Prostate gland (tissue), 2 donors: ENCODE measurements at regions not wholly inside any gene's neighbourhood (a gene's known extent, or its start where the extent isn't known, plus 50 kb on each side); places are given as distances from the start of the nearest gene placed in this dataset.

Experiments
- DNase-seq: peaks from one replicate; pipeline ENCODE4 v3.0.0-alpha.2; 2019; ENCODE audit warnings: low spot score
- H3K27ac ChIP-seq, 2 donors: fragments of 200-600 bp; sonication (generic); 2 replicates each; pipeline ENCODE4 v1.5.1; 2017 to 2019
- H3K27me3 ChIP-seq: fragments of 200-600 bp; sonication (generic); replicated peaks from 2 replicates; pipeline ENCODE4 v1.5.1; 2019; ENCODE audit not compliant: insufficient read depth
- H3K36me3 ChIP-seq, 2 donors: fragments of 200-600 bp; sonication (generic); 1 replicate in 1 of 2; 2 replicates in 1 of 2; pipeline versions ENCODE4 v1.5.1 to v1.8.1; 2017 to 2019
- H3K4me1 ChIP-seq: fragments of 200-600 bp; sonication (generic); replicated peaks from 2 replicates; pipeline ENCODE4 v1.5.1; 2019
- H3K4me3 ChIP-seq, 2 donors: fragments of 200-600 bp; sonication (generic); 2 replicates each; pipeline ENCODE4 v1.5.1; 2017 to 2019
- H3K9me3 ChIP-seq: fragments of 200-600 bp; sonication (generic); 2 replicates; pipeline ENCODE4 v1.5.1; 2017
- CTCF ChIP-seq, 4 experiments: fragments of 200-600 bp in 2 of 4; fragments of 450-650 bp in 2 of 4; sonication (generic) in 2 of 4; IDR thresholded peaks; 1 replicate in 3 of 4; 2 replicates in 1 of 4; pipeline ENCODE4 v1.5.1; 2016 to 2019; ENCODE audit warnings: antibody characterized with exemption in 4 of 4, mild to moderate bottlenecking in 2 of 4, moderate library complexity in 2 of 4
- POLR2A ChIP-seq: fragments of 450-650 bp; IDR thresholded peaks from one replicate; pipeline ENCODE4 v1.6.1; 2016; ENCODE audit warnings: antibody characterized with exemption, mild to moderate bottlenecking
- POLR2AphosphoS5 ChIP-seq: sonication (generic); formaldehyde crosslinking; IDR thresholded peaks from one replicate; pipeline ENCODE4 v1.6.1; 2017; ENCODE audit warnings: antibody characterized with exemption
- WGBS: methylation state at CpG from one replicate; pipeline ENCODE4 v1.1.5; 2018; 5-methylcytosine and 5-hydroxymethylcytosine counted together
- intact Hi-C: fragments of 100-400 bp; cut with DNase I; formaldehyde crosslinking; loops from one replicate; pipeline ENCODE4 v1.14.2; 2022

DNA sequence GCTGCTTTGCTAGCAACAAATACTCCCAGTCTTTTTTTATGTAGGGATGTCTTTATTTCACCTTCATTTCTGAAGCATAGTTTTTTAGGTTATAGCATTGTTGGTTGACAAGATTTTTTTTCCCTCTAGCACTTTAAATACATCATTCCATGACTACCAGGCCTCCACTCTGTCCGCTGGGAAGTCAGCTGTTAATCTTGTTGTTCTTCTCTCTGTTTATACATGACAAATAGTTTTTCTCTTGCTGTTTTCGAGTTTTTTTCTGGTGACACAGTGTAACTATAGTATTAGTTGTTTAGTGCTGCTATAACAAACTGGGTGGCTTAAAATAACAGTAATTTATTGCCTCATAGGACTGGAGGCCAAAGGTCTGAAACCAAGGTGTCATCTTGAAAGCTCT, 205.5 kb upstream of the CNTNAP4 start:
- no peak for DNase-seq
- Histone ChIP-seq H3K9me3 (no peaks in the 10 kb centered on the region), H3K4me3 (no peak overlapping the region), H3K4me1 (no peaks in the 10 kb centered on the region), H3K27me3 (no peaks in the 10 kb centered on the region), H3K36me3 (no peaks in the 10 kb centered on the region), H3K27ac (no peak overlapping the region)
- intact Hi-C loops: no loop called here
- 84% methylated on average over 2 of the region's 2 CpGs for WGBS
- no peak for TF ChIP-seq POLR2AphosphoS5
- TF ChIP-seq POLR2A: no peak

DNA sequence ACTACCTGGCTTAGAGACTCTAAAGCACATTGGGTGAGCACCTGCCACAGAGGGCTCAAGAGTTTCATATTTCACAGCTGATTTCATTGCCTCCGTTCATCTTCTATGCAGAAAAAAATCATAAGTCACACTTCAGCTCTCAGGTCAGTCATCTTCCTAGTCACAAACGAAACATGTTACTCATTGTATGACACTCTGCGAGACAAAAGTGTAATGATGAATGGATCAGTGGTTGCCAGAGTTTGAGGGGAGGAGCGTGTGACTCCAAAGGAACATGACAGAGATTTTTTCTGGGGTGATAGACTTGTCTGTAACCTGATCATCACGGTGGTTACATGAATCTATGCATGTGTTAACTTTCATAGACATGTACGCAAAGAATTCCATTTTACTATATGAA, 195.2 kb upstream of the CNTNAP4 start:
- TF ChIP-seq CTCF (IDR thresholded peaks at IDR 0.05) (no peak), POLR2AphosphoS5 (no peak), POLR2A (no peak)
- no peaks in the 10 kb centered on the region for H3K9me3 ChIP-seq
- no peak for DNase-seq
- H3K27ac ChIP-seq: no peak overlapping the region
- no peaks in the 10 kb centered on the region for H3K36me3 ChIP-seq
- H3K27me3 ChIP-seq: no peaks in the 10 kb centered on the region
- 23% methylated on average over 6 of the region's 6 CpGs for WGBS
- no peaks in the 10 kb centered on the region for H3K4me1 ChIP-seq
- intact Hi-C loops: no loop called here
- H3K4me3 ChIP-seq: no peak overlapping the region

DNA sequence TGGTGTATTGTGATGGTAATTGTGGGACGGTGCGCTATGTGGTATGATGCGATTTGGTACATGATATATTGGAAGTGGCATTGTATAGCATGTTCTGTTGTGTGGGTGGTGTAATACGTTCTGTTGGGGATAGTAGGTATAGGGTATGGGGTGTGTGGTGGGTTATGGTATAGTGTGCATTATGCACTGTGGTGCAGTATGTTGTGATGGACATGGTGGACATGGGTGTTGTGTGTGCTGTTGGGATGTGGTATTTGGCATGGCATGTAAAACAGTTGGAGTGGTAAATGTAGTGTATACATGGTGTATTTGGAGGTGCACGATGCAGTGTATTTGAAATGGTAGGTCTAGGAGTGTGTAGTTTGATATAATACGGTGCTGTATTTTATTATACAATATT, 170.6 kb upstream of the CNTNAP4 start:
- H3K36me3 ChIP-seq: no peaks in the 10 kb centered on the region
- no peak overlapping the region for H3K27ac ChIP-seq
- H3K4me3 ChIP-seq: no peak overlapping the region
- H3K4me1 ChIP-seq: no peaks in the 10 kb centered on the region
- intact Hi-C loops: no loop called here
- no peak for DNase-seq
- H3K27me3 ChIP-seq: no peaks in the 10 kb centered on the region
- WGBS: 96% methylated on average over 6 of the region's 6 CpGs
- H3K9me3 ChIP-seq: no peaks in the 10 kb centered on the region
- TF ChIP-seq POLR2A: no peak
- no peak for TF ChIP-seq CTCF (IDR thresholded peaks at IDR 0.05)
- TF ChIP-seq POLR2AphosphoS5: no peak

DNA sequence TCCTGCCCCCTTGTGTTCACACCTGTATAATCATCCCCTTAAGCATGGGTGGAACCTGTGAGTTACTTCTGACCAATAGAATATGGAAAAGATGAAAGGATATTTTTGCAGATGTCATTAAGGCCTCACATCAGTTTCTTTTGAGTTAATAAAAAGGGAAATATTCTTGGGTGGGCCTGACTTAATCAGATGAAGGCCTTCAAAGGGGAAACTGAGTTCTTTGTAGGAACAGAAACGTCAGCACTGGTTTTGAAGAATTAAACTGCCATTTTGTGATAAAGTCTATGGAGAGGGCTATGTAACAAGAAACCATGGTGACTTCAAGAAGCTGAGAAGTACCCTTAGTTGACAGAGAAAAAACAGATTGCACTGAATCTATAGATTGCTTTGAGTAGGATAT, 168.7 kb upstream of the CNTNAP4 start:
- H3K9me3 ChIP-seq: no peaks in the 10 kb centered on the region
- no peak overlapping the region for H3K27ac ChIP-seq
- intact Hi-C loops: no loop called here
- H3K4me1 ChIP-seq: no peaks in the 10 kb centered on the region
- H3K27me3 ChIP-seq: no peaks in the 10 kb centered on the region
- 70% methylated on average over 1 of the region's 1 CpG for WGBS
- no peak for TF ChIP-seq CTCF (IDR thresholded peaks at IDR 0.05)
- TF ChIP-seq POLR2AphosphoS5: no peak
- TF ChIP-seq POLR2A: no peak
- H3K4me3 ChIP-seq: no peak overlapping the region
- no peaks in the 10 kb centered on the region for H3K36me3 ChIP-seq
- no peak for DNase-seq

GRCh38 chr16:76114681-76115080, 162.5 kb upstream of the CNTNAP4 start:
- no peak for DNase-seq
- H3K27ac ChIP-seq: no peak overlapping the region
- 77% methylated on average over 3 of the region's 3 CpGs for WGBS

More at GRCh38 chr16:76114681-76115080, 162.5 kb upstream of the CNTNAP4 start:
- intact Hi-C loops: no loop called here
- H3K4me3 ChIP-seq: no peak overlapping the region
- no peaks in the 10 kb centered on the region for H3K36me3 ChIP-seq
- H3K9me3 ChIP-seq: no peaks in the 10 kb centered on the region
- TF ChIP-seq POLR2A: no peak
- no peak for TF ChIP-seq CTCF (IDR thresholded peaks at IDR 0.05)
- TF ChIP-seq POLR2AphosphoS5: no peak
- no peaks in the 10 kb centered on the region for H3K27me3 ChIP-seq
- no peaks in the 10 kb centered on the region for H3K4me1 ChIP-seq
